Kidney (tissue), 13 donors: ENCODE measurements at regions not wholly inside any gene's neighbourhood (a gene's known extent, or its start where the extent isn't known, plus 50 kb on each side); places are given as distances from the start of the nearest gene placed in this dataset.
A peak's percentile ranks its signal among the peaks of the same experiment; 100 is the strongest.

Experiments
- DNase-seq, 5 donors: peaks; one replicate each; pipeline ENCODE4 v3.0.0-alpha.2; 2013 to 2020
- FAIRE-seq: peaks from 2 replicates; lab custom pipeline; 2012; peaks lifted over from hg19 to GRCh38; lab: Jason Lieb, UNC
- H3K27ac ChIP-seq, 2 donors: one replicate each; pipeline ENCODE4 v1.7.0; 2013; ENCODE audit warnings: low read depth in 2 of 2, low read length in 2 of 2, inconsistent platforms in 1 of 2
- H3K27me3 ChIP-seq: one replicate; pipeline ENCODE4 v1.7.1; 2013; ENCODE audit warnings: low read length, inconsistent platforms; ENCODE audit not compliant: control insufficient read depth, insufficient read depth
- H3K36me3 ChIP-seq, 3 donors: one replicate each; pipeline versions ENCODE4 v1.7.0 to v1.7.1; 2013; ENCODE audit warnings: low read length in 3 of 3, control low read depth in 1 of 3, inconsistent platforms in 1 of 3; ENCODE audit not compliant: insufficient read depth in 3 of 3, control insufficient read depth in 2 of 3
- H3K4me1 ChIP-seq, 3 donors: one replicate each; pipeline versions ENCODE4 v1.7.0 to v1.7.1; 2013; ENCODE audit warnings: low read length in 3 of 3, inconsistent platforms in 1 of 3, low read depth in 1 of 3; ENCODE audit not compliant: control insufficient read depth in 2 of 3, insufficient read depth in 2 of 3
- H3K4me3 ChIP-seq, 3 donors: one replicate each; pipeline versions ENCODE4 v1.7.0 to v1.8.1; 2013; ENCODE audit warnings: low read length in 3 of 3, control low read depth in 1 of 3, inconsistent platforms in 1 of 3
- H3K9ac ChIP-seq, 3 donors: one replicate each; pipeline versions ENCODE4 v1.7.0 to v1.7.1; 2013; ENCODE audit warnings: low read length in 3 of 3, control low read depth in 1 of 3, inconsistent platforms in 1 of 3
- H3K9me3 ChIP-seq, 3 donors: one replicate each; pipeline versions ENCODE4 v1.7.0 to v1.7.1; 2013; ENCODE audit warnings: low read length in 3 of 3, control low read depth in 1 of 3, inconsistent platforms in 1 of 3; ENCODE audit not compliant: control insufficient read depth in 2 of 3, insufficient read depth in 1 of 3
- CTCF ChIP-seq: IDR thresholded peaks from 3 replicates; pipeline ENCODE4 v1.5.1; 2012; ENCODE audit warnings: mild to moderate bottlenecking, moderate library complexity, borderline replicate concordance; ENCODE audit not compliant: insufficient read depth; ENCODE audit errors: extremely low read depth
- intact Hi-C: fragments of 100-400 bp; cut with DNase I; formaldehyde crosslinking; loops from one replicate; pipeline ENCODE4 v1.11.1; 2022
- donor health status: control.
- donor health status: control.
- donor health status: control.
- donor health status: control.
- donor health status: control.
- donor health status: DM: yes; HTN: yes; CAD: no.
- donor health status: Normal renal cell carcinoma (clear cell type).

GRCh38 chr4:132596186-132596585 lies 552.9 kb upstream of the PCDH10 start:
- Histone ChIP-seq H3K9me3 (no peaks in the 10 kb centered on the region), H3K27ac (no peak overlapping the region), H3K9ac (no peak overlapping the region), H3K36me3 (no peaks in the 10 kb centered on the region), H3K27me3 (no peaks in the 10 kb centered on the region), H3K4me1 (no peaks in the 10 kb centered on the region), H3K4me3 (no peak overlapping the region)
- DNase-seq (no peak), FAIRE-seq (no peak)
- intact Hi-C loops = no loop called here
- no peak for TF ChIP-seq CTCF

GRCh38 chr4:132605551-132605950 lies 543.5 kb upstream of the PCDH10 start:
- intact Hi-C loops = no loop called here
- no peak overlapping the region for H3K4me3 ChIP-seq
- no peaks in the 10 kb centered on the region for H3K9me3 ChIP-seq
- H3K9ac ChIP-seq = no peak overlapping the region
- no peaks in the 10 kb centered on the region for H3K27me3 ChIP-seq
- no peak for FAIRE-seq
- no peak for TF ChIP-seq CTCF
- H3K4me1 ChIP-seq = no peaks in the 10 kb centered on the region
- no peak overlapping the region for H3K27ac ChIP-seq
- no peaks in the 10 kb centered on the region for H3K36me3 ChIP-seq
- no peak for DNase-seq

- intact Hi-C loops = no loop called here
- Histone ChIP-seq H3K36me3 (no peaks in the 10 kb centered on the region), H3K27ac (no peak overlapping the region), H3K27me3 (no peaks in the 10 kb centered on the region), H3K9ac (no peak overlapping the region), H3K4me3 (no peak overlapping the region), H3K9me3 (no peaks in the 10 kb centered on the region), H3K4me1 (no peaks in the 10 kb centered on the region)
- DNase-seq (peak in 1 of 5 donors; percentile 2), FAIRE-seq (peak; percentile 29)
- no peak for TF ChIP-seq CTCF
These were observed 534.4 kb upstream of the PCDH10 start for GRCh38 chr4:132614682-132615081.

GRCh38 chr4:132619968-132620367 lies 529.1 kb upstream of the PCDH10 start:
- no peak for TF ChIP-seq CTCF
- Histone ChIP-seq H3K9me3 (no peaks in the 10 kb centered on the region), H3K27me3 (no peaks in the 10 kb centered on the region), H3K36me3 (no peaks in the 10 kb centered on the region), H3K4me1 (no peaks in the 10 kb centered on the region), H3K4me3 (no peak overlapping the region), H3K9ac (no peak overlapping the region), H3K27ac (no peak overlapping the region)
- intact Hi-C loops = no loop called here
- FAIRE-seq (no peak), DNase-seq (no peak)
